ENCODE measurements at regions not wholly inside any gene's neighbourhood (a gene's known extent, or its start where the extent isn't known, plus 50 kb on each side); places are given as distances from the start of the nearest gene placed in this dataset.
A peak's percentile ranks its signal among the peaks of the same experiment; 100 is the strongest.

GRCh38 chr2:19026261-19026660 is 332.2 kb downstream of the OSR1 start:
- dilution Hi-C loops (cut with MboI; ENCODE audit: extremely low pct_ligation_motif_present, low sequenced_read_pairs) = no loop called here
- H3K27ac ChIP-seq (ENCODE audit: control insufficient read depth, insufficient read depth, low read length) = no peak overlapping the region
- no peak for TF ChIP-seq EZH2 (IDR thresholded peaks at IDR 0.05; ENCODE audit: low read length)
- H3K9me3 ChIP-seq (ENCODE audit: control insufficient read depth, low read depth, low read length) = no peaks in the 10 kb centered on the region
- FAIRE-seq = no peak
- H3K79me2 ChIP-seq (ENCODE audit: control insufficient read depth, insufficient read depth, low read length) = no peaks in the 10 kb centered on the region
- H3K4me1 ChIP-seq (ENCODE audit: control insufficient read depth, extremely low read depth, insufficient read depth, low read length) = peaks cover 16% of the 10 kb centered on the region
- no peaks in the 10 kb centered on the region for H4K20me1 ChIP-seq (ENCODE audit: control insufficient read depth, extremely low read depth, insufficient read depth, low read length)
- no peaks in the 10 kb centered on the region for H3K27me3 ChIP-seq (ENCODE audit: control insufficient read depth, extremely low read depth, insufficient read depth, low read length)
- no peak overlapping the region for H3K9ac ChIP-seq (ENCODE audit: control insufficient read depth, extremely low read depth, insufficient read depth, low read length)
- H3K4me3 ChIP-seq (ENCODE audit: control insufficient read depth in 2 of 3, extremely low read depth in 1 of 3, insufficient read depth in 2 of 3, low read depth in 1 of 3, low read length in 3 of 3) = no peak overlapping the region
- H3K4me2 ChIP-seq (ENCODE audit: control insufficient read depth, extremely low read depth, insufficient read depth, low read depth, low read length) = peak overlapping the region; percentile 28
- DNase-seq (ENCODE audit: low read depth, low spot score) = no peak
- no peak overlapping the region for H2AFZ ChIP-seq (ENCODE audit: control insufficient read depth, low read length)
- no peaks in the 10 kb centered on the region for H3K9me1 ChIP-seq (ENCODE audit: control insufficient read depth, extremely low read depth, insufficient read depth, low read length)
- no peaks in the 10 kb centered on the region for H3K36me3 ChIP-seq (ENCODE audit: control insufficient read depth in 2 of 2, extremely low read depth in 1 of 2, insufficient read depth in 2 of 2, low read length in 2 of 2)

GRCh38 chr2:19022334-19022733 is 336.1 kb downstream of the OSR1 start:
- Histone ChIP-seq H3K9me1 (ENCODE audit: control insufficient read depth, extremely low read depth, insufficient read depth, low read length) (no peaks in the 10 kb centered on the region), H3K9ac (ENCODE audit: control insufficient read depth, extremely low read depth, insufficient read depth, low read length) (no peak overlapping the region), H2AFZ (ENCODE audit: control insufficient read depth, low read length) (no peak overlapping the region), H3K4me1 (ENCODE audit: control insufficient read depth, extremely low read depth, insufficient read depth, low read length) (peaks cover 3% of the 10 kb centered on the region), H3K9me3 (ENCODE audit: control insufficient read depth, low read depth, low read length) (no peaks in the 10 kb centered on the region), H3K4me3 (ENCODE audit: control insufficient read depth in 2 of 3, extremely low read depth in 1 of 3, insufficient read depth in 2 of 3, low read depth in 1 of 3, low read length in 3 of 3) (no peak overlapping the region), H3K79me2 (ENCODE audit: control insufficient read depth, insufficient read depth, low read length) (no peaks in the 10 kb centered on the region), H4K20me1 (ENCODE audit: control insufficient read depth, extremely low read depth, insufficient read depth, low read length) (no peaks in the 10 kb centered on the region), H3K4me2 (ENCODE audit: control insufficient read depth, extremely low read depth, insufficient read depth, low read depth, low read length) (no peak overlapping the region), H3K36me3 (ENCODE audit: control insufficient read depth in 2 of 2, extremely low read depth in 1 of 2, insufficient read depth in 2 of 2, low read length in 2 of 2) (no peaks in the 10 kb centered on the region), H3K27me3 (ENCODE audit: control insufficient read depth, extremely low read depth, insufficient read depth, low read length) (no peaks in the 10 kb centered on the region), H3K27ac (ENCODE audit: control insufficient read depth, insufficient read depth, low read length) (no peak overlapping the region)
- no peak for TF ChIP-seq CTCF (optimal IDR thresholded peaks at IDR 0.05 in 1 of 3, IDR thresholded peaks at IDR 0.05 in 1 of 3, conservative IDR thresholded peaks at IDR 0.05 in 1 of 3; ENCODE audit: extremely low read depth in 1 of 3, insufficient read depth in 2 of 3, low read length in 3 of 3)
- TF ChIP-seq EZH2 (IDR thresholded peaks at IDR 0.05; ENCODE audit: low read length) = no peak
- no peak for FAIRE-seq
- DNase-seq (ENCODE audit: low read depth, low spot score) = no peak
- dilution Hi-C loops (cut with MboI; ENCODE audit: extremely low pct_ligation_motif_present, low sequenced_read_pairs) = no loop called here

- Histone ChIP-seq H3K9ac (ENCODE audit: control insufficient read depth, extremely low read depth, insufficient read depth, low read length) (no peak overlapping the region), H3K4me2 (ENCODE audit: control insufficient read depth, extremely low read depth, insufficient read depth, low read depth, low read length) (no peak overlapping the region), H2AFZ (ENCODE audit: control insufficient read depth, low read length) (no peak overlapping the region), H3K27ac (ENCODE audit: control insufficient read depth, insufficient read depth, low read length) (no peak overlapping the region), H4K20me1 (ENCODE audit: control insufficient read depth, extremely low read depth, insufficient read depth, low read length) (no peaks in the 10 kb centered on the region), H3K36me3 (ENCODE audit: control insufficient read depth in 2 of 2, extremely low read depth in 1 of 2, insufficient read depth in 2 of 2, low read length in 2 of 2) (no peaks in the 10 kb centered on the region), H3K79me2 (ENCODE audit: control insufficient read depth, insufficient read depth, low read length) (no peaks in the 10 kb centered on the region), H3K9me1 (ENCODE audit: control insufficient read depth, extremely low read depth, insufficient read depth, low read length) (no peaks in the 10 kb centered on the region), H3K27me3 (ENCODE audit: control insufficient read depth, extremely low read depth, insufficient read depth, low read length) (no peaks in the 10 kb centered on the region), H3K4me1 (ENCODE audit: control insufficient read depth, extremely low read depth, insufficient read depth, low read length) (peaks cover 3% of the 10 kb centered on the region), H3K4me3 (ENCODE audit: control insufficient read depth in 2 of 3, extremely low read depth in 1 of 3, insufficient read depth in 2 of 3, low read depth in 1 of 3, low read length in 3 of 3) (no peak overlapping the region), H3K9me3 (ENCODE audit: control insufficient read depth, low read depth, low read length) (no peaks in the 10 kb centered on the region)
- TF ChIP-seq EZH2 (IDR thresholded peaks at IDR 0.05; ENCODE audit: low read length) (no peak), CTCF (optimal IDR thresholded peaks at IDR 0.05 in 1 of 3, IDR thresholded peaks at IDR 0.05 in 1 of 3, conservative IDR thresholded peaks at IDR 0.05 in 1 of 3; ENCODE audit: extremely low read depth in 1 of 3, insufficient read depth in 2 of 3, low read length in 3 of 3) (no peak)
- FAIRE-seq (no peak), DNase-seq (ENCODE audit: low read depth, low spot score) (no peak)
- dilution Hi-C loops (cut with MboI; ENCODE audit: extremely low pct_ligation_motif_present, low sequenced_read_pairs) = no loop called here
These were observed 336.7 kb downstream of the OSR1 start for GRCh38 chr2:19021721-19022120.

Measured in keratinocyte (primary cell).